GM19023 (cell line): ENCODE measurements at regions not wholly inside any gene's neighbourhood (a gene's known extent, or its start where the extent isn't known, plus 50 kb on each side); places are given as distances from the start of the nearest gene placed in this dataset.
"Not testable (repeated sequence)": the region's sequence is repeated elsewhere in the genome, so short reads cannot be mapped to it uniquely, and the experiment has no call there.

Experiments
- ATAC-seq: cut with Tn5 transposase; IDR thresholded peaks from one replicate; pipeline ENCODE4 v1.9.1; 2021; ENCODE audit warnings: mild to moderate bottlenecking, moderate library complexity; ENCODE audit not compliant: unreplicated experiment

DNA sequence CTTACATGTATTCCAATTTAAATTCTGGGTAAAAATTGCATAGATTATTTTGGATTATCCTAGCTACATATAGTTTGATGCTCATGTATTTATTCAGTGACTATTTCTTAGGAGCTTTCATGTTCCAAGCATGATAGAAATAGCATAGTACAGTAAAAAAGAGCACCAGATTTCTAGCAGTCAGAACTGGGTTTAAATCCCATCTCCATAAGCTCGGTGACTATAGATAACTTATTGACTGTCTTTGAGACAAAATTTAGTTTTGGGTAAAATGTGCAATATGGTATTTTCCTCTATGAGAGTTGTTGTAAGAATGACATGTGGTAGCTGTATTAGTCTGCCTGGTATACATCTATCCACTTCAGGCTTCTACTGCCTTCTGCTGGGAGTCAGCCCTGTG is 889.6 kb downstream of the DTWD2 start:
- no peak for ATAC-seq

DNA sequence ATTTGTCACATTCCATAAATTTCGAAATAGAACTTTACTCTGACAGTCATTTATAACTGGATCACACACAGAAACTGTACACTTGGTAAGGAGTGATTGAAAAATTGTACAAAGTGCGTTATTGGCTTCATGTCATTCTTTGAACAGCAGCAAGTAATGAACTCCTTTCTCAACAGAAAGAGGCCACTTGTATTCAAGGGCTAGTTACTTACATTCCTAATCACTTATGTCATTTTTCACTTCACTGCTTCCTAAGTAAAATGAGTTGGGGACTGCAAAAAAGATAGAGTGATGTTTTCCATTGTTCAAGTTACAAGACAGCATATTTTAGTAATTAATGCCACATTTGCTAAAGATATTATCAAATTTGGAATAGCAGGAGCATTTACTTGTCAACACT is 893.2 kb downstream of the DTWD2 start:
- ATAC-seq: no peak

DNA sequence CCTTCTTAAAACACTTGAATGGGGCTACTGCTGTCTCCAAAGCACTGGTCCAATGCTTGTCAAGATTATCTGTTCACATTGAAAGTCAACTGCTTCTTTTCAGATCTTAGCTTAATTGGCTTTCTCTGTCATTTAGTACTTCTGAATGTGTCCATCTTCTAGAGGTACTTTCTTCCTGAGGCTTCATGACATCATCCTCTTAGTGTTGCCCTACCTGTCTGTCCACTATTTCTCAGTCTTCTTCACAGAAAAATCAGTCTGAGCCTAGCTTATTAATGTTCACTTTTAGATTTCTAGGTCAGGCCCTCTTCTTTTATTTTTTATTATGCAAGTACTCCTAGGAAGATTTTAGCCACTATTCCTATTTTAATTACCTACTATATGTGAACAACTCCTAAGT is 899.9 kb downstream of the DTWD2 start:
- no peak for ATAC-seq

DNA sequence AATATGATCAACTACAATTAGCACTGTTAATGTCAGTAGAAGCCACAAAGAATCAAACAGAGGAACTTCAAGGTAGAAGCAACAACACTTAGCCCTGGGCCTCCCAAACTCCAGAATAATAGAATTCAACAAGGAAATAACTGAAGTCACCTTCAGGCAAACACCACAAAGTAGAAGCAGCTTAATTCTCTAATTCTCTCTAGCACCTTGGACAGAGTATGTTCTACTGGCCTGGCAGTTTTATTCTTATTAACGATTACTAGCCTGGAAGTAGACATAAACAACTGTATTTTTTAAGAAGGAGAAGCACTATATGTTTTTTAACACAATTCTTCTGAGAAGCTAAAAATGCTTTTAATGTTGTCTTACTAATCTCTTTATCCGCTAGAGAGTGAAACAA is 911.9 kb downstream of the DTWD2 start:
- no peak for ATAC-seq

DNA sequence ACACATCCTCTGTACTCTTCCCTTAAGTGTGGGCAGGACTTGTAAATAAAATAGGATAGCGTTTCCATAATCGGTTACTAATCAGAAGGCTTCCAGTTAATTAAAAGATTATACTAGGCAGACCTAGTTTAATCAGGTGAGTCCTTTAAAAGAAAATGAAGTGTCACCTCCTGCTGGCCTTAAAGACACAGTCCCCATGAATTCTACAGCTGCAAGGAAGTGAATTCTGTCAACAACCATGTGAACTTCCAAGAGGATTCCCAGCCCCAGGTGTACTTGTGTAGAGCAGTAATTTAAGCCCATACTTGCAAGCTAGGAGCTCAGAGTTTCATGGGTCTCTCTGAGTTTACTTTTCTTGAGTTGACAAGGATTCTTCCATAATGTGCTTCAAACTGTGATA is 918.3 kb downstream of the DTWD2 start:
- ATAC-seq: no peak

DNA sequence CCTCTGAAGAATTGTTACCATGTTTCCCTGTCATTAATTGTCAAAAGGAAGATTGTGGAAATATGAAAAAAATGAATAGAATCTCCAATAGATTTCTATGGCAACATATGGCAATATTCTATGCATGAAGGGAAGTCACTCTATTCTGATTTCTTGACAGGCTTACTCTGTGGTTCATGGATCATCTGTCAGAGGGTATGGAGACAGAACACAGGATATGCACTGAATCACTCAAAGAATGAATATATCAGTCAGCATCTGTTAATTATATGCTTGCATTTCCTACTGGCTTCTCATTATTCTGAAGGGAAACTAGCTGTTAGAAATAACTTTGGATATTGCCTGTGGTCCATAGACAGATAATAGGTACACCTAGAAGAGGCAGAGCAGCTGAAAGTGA is 918.9 kb downstream of the DTWD2 start:
- no peak for ATAC-seq

DNA sequence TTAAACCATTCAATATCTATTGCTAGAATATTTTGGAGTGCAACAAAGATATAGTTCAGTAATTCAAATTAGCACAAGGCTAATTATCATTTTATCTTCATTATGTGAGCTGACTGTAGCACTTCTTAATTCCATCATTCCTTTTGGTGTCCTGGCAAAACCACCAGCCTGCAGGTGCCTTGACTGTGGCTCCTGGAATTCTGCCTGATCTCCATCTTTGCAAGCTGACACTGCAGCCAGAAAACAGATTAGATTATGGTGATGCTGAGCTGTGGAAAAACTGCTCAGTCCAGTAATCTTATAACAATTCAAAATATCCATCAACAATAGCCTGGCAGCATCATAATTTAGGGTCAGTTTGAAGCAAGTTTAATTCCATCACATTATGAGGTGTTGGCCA is 919.5 kb downstream of the DTWD2 start:
- no peak for ATAC-seq

DNA sequence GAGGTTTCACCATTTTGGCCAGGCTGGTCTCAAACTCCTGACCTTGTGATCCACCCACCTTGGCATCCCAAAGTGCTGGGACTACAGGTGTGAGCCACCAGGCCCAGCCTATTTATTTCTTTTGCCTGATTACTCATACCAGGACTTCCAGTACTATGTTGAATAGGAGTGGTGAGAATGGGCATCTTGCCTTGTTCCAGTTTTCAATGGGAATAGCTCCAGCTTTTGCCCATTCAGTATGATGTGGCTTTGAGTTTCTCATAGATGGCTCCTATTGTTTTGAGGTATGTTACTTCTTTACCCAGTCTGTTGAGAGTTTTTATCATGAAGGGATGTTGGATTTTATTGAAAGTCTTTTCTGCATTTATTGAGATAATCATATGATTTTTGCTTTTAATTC is 924.5 kb downstream of the DTWD2 start:
- ATAC-seq: not testable (repeated sequence)

DNA sequence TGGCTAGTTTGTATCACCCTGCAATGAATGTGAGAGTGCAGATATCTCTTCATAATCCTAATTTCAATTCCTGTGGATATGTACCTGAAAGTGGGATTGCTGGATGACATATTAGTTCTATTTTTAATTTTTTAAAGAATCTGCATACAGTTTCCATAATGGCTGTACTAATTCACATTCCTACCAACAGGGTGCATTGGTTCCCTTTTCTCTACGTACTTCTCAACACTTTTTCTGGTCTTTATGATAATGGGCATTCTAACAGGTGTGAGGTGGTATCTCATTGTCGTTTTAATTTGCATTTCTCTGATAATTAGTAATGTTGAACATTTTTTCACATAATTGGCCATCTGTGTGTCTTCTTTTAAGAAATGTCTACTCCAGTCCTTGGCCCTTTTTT is 927.5 kb downstream of the DTWD2 start:
- no peak for ATAC-seq

DNA sequence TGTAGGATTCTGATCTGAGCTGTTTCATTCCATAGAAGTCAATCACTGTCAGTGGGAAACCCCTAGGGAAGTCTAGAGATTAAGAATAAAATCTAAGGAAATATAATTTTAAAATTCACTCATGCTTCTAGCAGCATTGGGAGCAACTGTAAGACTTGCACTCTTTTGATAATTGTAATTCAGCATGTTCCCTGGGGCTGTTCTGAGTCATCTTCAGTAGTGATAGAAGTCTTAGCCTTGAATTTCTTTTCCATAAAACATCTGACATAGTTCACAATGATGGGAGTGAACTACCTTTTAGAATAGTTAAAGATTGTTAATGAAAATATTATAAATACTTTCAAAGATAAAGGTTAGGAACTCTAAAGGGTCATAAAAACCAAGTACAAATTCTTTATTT is 935.8 kb downstream of the DTWD2 start:
- no peak for ATAC-seq

DNA sequence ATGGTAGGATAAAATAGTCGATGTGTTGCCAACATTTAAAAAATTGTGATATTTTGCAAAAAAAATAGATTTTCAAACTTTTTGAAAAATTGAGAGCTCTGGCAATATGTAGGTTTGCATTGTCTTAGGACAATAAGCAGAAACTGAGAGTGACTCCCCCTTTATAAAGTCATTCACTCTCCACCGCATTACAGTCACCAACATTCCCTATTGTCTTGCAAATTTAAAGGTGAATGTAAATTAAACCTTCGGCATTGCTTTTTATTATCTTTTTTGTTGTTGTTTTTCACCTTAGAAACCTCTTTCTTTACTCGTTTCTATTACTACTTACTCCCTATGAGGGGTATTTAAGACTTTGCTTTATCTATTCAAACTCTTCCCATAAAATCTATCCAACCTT is 944.2 kb downstream of the DTWD2 start:
- ATAC-seq: no peak

DNA sequence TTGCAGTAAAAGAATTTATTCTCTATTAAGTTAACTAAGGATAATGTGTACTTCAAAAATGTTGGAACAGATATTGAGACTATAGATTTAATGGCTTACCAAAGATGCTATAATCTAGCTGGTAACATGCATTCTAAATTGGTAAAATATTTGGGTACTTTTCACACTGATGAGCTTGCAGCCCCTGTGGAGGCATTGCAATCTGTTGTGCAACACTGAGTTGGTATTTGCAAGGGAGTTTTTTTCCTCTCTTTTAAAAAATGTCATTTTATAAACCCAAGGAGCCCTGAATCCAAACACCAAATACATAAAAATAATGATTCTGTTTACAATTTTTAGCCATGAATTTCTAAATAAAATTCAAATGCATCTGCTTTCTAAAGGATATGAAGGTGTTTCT is 944.8 kb downstream of the DTWD2 start:
- ATAC-seq: no peak

DNA sequence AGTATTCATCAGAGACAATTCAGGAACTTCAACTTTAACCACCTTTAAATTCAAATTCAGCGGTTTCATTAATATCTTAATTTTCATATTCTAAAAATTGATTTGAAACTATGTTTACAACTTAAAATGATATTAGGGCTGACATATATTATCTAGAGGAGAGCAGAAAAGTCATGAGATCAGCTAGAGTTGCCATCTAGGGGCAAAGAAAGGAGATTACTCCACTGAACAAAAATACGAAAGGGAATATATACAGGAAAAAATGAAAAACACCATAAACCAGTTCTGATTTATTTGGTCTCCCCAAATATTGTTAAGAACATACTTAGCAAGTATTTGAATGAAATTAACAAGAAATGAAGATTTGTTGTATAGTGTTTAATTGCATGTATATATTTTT is 946.3 kb downstream of the DTWD2 start:
- no peak for ATAC-seq

DNA sequence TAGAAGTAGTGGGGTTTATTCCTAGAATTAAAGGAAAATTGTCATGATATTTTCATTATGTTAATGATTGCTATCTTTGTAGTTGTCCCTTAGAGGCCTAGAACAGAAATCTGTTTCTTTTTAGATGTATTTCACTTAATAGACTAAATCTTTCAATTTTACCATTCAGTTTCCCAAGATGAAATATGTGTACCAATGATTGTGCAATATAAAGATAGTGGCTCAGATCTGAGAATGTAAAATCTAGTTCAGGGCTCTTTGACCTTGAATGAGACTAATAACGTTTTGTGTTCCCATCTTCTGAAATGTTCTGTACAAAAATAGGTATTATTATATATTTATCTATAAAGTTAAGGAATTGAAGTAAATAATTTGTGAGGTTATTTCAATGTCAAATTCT is 947.9 kb downstream of the DTWD2 start:
- no peak for ATAC-seq

DNA sequence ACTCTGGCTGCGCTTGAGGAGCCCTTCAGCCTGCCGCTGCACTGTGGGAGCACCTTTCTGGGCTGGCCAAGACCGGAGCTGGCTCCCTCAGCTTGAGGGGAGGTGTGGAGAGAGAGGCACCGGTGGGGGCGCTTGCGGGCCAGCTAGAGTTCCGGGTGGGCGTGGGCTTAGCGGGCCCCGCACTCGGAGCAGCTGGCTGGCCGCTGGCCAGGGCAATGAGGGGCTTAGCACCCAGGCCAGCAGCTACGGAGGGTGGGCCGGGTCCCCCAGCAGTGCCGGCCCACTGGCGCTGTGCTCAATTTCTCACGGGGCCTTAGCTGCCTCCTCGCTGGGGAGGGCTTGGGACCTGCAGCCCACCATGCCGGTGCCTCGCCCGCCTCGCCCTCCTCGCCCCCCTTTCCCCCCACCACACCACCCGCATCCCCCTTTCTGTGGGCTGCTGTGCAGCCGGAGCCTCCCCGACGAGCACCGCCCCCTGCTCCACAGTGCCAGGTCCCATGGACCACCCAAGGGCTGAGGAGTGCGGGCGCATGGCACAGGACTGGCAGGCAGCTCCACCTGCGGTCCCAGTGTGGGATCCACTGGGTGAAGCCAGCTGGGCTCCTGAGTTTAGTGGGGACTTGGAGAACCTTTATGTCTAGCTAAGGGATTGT is 954.5 kb downstream of the DTWD2 start:
- no peak for ATAC-seq

DNA sequence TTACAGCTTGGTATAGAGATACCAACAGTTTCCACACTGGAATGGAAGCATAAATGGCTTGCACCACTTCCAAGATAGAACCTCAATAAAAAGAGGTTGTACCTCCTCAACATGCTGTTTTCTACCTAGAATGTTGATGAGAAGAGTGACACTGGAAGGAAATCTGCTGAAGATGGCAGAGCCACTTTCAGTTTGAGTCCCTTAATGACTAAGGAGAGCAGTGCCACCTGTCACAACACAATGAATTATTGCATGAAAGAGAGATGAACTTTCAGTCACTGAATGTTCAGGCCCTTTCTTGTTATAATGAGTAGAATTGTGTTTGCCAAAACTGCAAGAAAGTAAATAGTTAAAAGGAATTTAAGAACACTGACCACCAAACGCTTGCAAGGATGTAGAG is 958.5 kb downstream of the DTWD2 start:
- no peak for ATAC-seq

DNA sequence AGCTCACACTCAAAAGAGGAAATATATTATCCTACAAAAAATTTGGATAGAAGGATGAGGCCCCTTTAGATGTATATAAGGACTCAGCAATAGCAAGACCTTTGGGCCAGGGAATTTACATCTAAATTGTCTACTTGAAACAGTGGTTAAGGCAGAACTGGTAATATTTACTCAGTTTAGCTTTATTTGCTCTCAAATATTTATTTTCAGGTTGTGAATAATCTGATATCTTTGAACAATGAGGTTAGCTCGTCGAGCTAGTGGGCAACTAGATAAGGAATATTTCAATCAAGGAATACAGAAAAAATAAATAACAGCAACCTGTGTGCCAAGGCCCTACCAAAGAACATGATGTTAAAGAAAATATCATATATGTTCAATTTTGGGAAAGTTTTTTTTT is 966.3 kb downstream of the DTWD2 start:
- ATAC-seq: no peak

DNA sequence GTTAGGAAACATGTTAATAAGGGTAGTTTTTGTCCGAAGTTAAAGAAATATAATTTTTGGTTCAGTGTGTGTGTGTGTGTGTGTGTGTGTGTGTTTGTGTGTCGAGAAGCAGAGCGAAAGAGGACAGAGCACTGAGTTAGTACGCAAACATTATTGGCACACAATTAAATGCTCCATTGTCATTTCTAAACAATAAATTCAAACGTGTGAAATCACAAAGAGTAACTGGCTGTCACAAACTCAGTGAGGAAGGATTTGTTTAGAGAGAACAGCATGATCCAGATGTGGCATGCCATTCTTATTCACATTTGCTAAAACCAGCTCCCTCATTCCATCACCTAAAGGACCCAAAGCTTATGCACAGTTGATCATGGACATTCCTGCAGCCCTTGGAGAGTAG is 970.8 kb downstream of the DTWD2 start:
- no peak for ATAC-seq

DNA sequence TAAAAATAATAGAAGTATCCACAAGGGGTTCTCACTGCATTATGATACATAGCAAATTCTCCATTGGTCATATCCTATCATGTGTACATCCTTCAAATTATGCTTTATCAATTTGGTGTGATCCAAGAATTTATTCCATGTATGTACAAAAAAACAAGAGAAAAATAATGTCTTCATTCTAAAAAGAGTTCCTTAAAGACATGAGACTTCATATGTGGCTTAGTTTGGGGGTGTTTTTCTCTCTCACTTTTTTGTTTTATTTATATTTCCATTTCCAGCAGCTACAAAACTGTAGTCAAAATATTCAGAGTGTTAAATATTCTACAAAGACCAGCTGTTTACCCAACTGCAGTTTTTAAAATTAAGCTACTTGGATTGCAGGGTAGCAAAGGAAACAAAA is 972.0 kb downstream of the DTWD2 start:
- no peak for ATAC-seq

DNA sequence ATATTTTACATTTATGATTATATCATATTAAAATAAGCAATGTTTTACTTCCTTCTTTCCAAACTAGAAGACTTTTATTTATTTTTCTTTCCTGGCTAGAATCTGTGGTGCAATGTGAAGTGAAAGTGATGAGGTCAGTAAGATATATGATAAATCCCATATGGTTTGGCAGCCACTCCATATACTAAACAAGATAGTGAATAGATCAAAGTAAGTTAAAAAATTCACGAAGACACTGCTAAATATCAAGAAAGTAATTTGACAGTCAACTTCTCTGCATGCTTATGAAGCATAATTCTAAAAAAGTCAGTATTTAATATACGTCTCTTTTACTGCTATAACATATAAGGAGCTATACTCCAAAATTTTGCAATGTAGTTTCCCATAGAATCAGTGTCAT is 972.8 kb downstream of the DTWD2 start:
- ATAC-seq: no peak

DNA sequence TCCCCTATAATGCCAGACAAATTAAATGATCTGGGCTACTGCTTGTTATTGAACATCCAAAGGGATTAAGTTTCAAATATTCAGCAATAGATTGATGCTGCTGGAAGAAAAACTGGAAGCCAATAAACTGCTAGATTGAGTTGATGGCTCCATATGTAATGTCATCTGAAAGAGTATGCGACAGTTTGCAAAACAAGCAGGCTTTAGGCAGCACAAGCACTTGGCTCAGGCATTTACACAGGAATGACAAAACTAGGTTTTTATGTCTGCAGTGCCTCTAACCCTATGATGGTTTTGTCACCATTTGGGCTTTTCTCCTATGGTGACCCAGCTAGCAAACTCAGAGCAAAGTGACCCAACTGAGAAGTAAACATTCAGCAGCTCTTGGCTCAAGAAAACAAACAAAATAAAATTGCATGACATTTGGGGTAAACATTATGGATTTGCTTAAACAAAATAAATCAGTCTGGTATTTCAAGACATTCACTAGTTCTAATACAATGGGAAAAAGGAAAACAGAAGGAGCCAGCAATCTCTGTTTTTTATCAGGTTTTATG is 978.5 kb downstream of the DTWD2 start:
- ATAC-seq: no peak

DNA sequence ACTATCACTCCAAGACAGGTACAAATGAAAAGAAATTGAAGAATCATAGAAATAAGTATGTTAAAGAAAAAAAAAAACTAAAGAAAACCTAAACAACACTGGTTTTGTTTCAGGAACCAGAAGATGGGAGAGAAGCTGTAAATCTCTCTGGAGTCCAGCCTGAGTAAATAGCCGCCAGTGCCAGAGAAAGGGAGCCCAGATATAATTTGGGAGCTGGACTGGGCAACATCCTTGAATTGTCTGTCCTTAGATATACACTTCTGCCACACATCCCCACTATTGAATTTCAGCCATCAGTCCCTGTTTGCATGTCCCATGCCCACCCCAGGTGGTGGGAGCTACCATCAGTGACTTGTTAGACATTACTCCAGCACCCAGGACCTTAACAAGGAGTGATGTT is 979.6 kb downstream of the DTWD2 start:
- no peak for ATAC-seq

DNA sequence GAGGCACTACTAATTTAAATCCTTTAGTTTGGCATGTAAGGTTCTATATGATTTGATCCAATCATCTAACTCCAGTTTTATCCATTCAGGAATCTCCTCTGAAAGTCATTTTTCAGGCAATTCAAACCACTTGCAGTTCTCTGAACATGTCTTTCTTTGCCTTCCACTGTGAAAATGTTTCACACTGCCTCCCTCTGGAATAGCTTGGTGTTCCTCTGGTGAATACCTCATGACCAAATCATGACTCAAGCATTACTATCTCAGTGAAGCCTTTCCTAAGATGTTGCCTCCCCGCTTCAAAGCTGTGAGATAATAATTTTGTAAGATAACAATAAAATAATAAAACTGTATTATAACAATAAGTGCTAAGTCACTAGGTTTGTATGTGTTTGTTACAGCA is 981.1 kb downstream of the DTWD2 start:
- ATAC-seq: no peak
